Spleen (tissue), 11 donors: ENCODE measurements at regions not wholly inside any gene's neighbourhood (a gene's known extent, or its start where the extent isn't known, plus 50 kb on each side); places are given as distances from the start of the nearest gene placed in this dataset.

Experiments
- DNase-seq: peaks from one replicate; pipeline ENCODE4 v3.0.0-alpha.2; 2020
- H3K27ac ChIP-seq, 8 donors: fragments of 200-600 bp; sonication (generic) in 7 of 8; 1 replicate in 4 of 8; 2 replicates in 4 of 8; pipeline versions ENCODE4 v1.5.0 to v1.8.0; 2016 to 2021; ENCODE audit warnings: inconsistent platforms in 4 of 8, mild to moderate bottlenecking in 4 of 8, moderate library complexity in 1 of 8
- H3K27me3 ChIP-seq, 7 donors: fragments of 200-600 bp; sonication (generic) in 6 of 7; replicated peaks in 1 of 7; 1 replicate in 4 of 7; 2 replicates in 3 of 7; pipeline versions ENCODE4 v1.5.0 to v1.8.0; 2016 to 2021; ENCODE audit warnings: inconsistent platforms in 3 of 7, mild to moderate bottlenecking in 1 of 7
- H3K36me3 ChIP-seq, 6 donors: fragments of 200-600 bp; sonication (generic) in 5 of 6; 1 replicate in 4 of 6; 2 replicates in 2 of 6; pipeline versions ENCODE4 v1.5.0 to v1.8.0; 2016 to 2021; ENCODE audit warnings: inconsistent platforms in 2 of 6
- H3K4me1 ChIP-seq, 6 donors: fragments of 200-600 bp; sonication (generic) in 5 of 6; 1 replicate in 3 of 6; 2 replicates in 3 of 6; pipeline versions ENCODE4 v1.5.0 to v1.8.0; 2016 to 2021; ENCODE audit warnings: inconsistent platforms in 3 of 6
- H3K4me3 ChIP-seq, 8 donors: fragments of 200-600 bp; sonication (generic) in 7 of 8; 1 replicate in 4 of 8; 2 replicates in 4 of 8; pipeline versions ENCODE4 v1.5.0 to v1.8.0; 2016 to 2021; ENCODE audit warnings: inconsistent platforms in 4 of 8, mild to moderate bottlenecking in 4 of 8, moderate library complexity in 2 of 8
- H3K9me3 ChIP-seq, 8 donors: fragments of 200-600 bp; sonication (generic) in 7 of 8; 1 replicate in 4 of 8; 2 replicates in 4 of 8; pipeline versions ENCODE4 v1.5.0 to v1.8.0; 2016 to 2021; ENCODE audit warnings: inconsistent platforms in 4 of 8
- POLR2A ChIP-seq, 3 donors: fragments of 450-650 bp; IDR thresholded peaks; one replicate each; pipeline ENCODE4 v1.5.1; 2017; ENCODE audit warnings: antibody characterized with exemption in 3 of 3, mild to moderate bottlenecking in 1 of 3
- POLR2AphosphoS5 ChIP-seq, 3 donors: sonication (generic); formaldehyde crosslinking; IDR thresholded peaks; one replicate each; pipeline ENCODE4 v1.5.1; 2017; ENCODE audit warnings: antibody characterized with exemption in 3 of 3
- WGBS, 5 donors: extraction: QIAGEN DNeasy Blood & Tissue Kit in 3 of 5; methylation state at CpG; one replicate each; pipeline versions ENCODE4 v1.1.5 to v1.1.7; 2013 to 2018; 5-methylcytosine and 5-hydroxymethylcytosine counted together
- intact Hi-C: fragments of 100-400 bp; cut with DNase I; formaldehyde crosslinking; loops from one replicate; pipeline ENCODE4 v1.15.0; 2023; ENCODE audit warnings: low total_unique reads
- TF ChIP-seq, protein P1 (sequence below), 11 experiments: fragments of 200-600 bp in 7 of 11; fragments of 450-650 bp in 4 of 11; sonication (generic) in 4 of 11; IDR thresholded peaks in 8 of 11; conservative IDR thresholded peaks in 3 of 11; 1 replicate in 7 of 11; 2 replicates in 4 of 11; pipeline versions ENCODE4 v1.4.0 to v1.8.0; 2016 to 2021; ENCODE audit warnings: antibody characterized with exemption in 11 of 11, inconsistent platforms in 4 of 11, mild to moderate bottlenecking in 1 of 11
- donor health status: healthy with polysubstance abuse.
- donor health status: DM: no; HTN: no; CAD: no; lungs with moderate emphysema.
- donor health status: DM: no; HTN: no; CAD: no.
- donor health status: Bipolar disorder and iron deficiency.
- donor health status: healthy.
- donor health status: DM: no; HTN: no; CAD: no.
- donor health status: DM: yes; HTN: yes; CAD: no.

GRCh38 chr18:55695091-55695490 lies 107.1 kb upstream of the TCF4 start:
- no peak overlapping the region for H3K27ac ChIP-seq
- no peaks in the 10 kb centered on the region for H3K9me3 ChIP-seq
- no peaks in the 10 kb centered on the region for H3K36me3 ChIP-seq
- no peaks in the 10 kb centered on the region for H3K4me1 ChIP-seq
- no peak overlapping the region for H3K4me3 ChIP-seq
- TF ChIP-seq, protein P1, sequence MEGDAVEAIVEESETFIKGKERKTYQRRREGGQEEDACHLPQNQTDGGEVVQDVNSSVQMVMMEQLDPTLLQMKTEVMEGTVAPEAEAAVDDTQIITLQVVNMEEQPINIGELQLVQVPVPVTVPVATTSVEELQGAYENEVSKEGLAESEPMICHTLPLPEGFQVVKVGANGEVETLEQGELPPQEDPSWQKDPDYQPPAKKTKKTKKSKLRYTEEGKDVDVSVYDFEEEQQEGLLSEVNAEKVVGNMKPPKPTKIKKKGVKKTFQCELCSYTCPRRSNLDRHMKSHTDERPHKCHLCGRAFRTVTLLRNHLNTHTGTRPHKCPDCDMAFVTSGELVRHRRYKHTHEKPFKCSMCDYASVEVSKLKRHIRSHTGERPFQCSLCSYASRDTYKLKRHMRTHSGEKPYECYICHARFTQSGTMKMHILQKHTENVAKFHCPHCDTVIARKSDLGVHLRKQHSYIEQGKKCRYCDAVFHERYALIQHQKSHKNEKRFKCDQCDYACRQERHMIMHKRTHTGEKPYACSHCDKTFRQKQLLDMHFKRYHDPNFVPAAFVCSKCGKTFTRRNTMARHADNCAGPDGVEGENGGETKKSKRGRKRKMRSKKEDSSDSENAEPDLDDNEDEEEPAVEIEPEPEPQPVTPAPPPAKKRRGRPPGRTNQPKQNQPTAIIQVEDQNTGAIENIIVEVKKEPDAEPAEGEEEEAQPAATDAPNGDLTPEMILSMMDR (IDR thresholded peaks at IDR 0.05 in 8 of 11, conservative IDR thresholded peaks at IDR 0.05 in 3 of 11) = no peak
- TF ChIP-seq POLR2A (IDR thresholded peaks at IDR 0.05) = no peak
- no peak for TF ChIP-seq POLR2AphosphoS5 (IDR thresholded peaks at IDR 0.05)
- intact Hi-C loops = no loop called here
- H3K27me3 ChIP-seq = no peaks in the 10 kb centered on the region
- DNase-seq = no peak

- H3K4me1 ChIP-seq = no peaks in the 10 kb centered on the region
- no peaks in the 10 kb centered on the region for H3K36me3 ChIP-seq
- intact Hi-C loops = no loop called here
- H3K9me3 ChIP-seq = no peaks in the 10 kb centered on the region
- no peak for TF ChIP-seq POLR2A (IDR thresholded peaks at IDR 0.05)
- no peak for TF ChIP-seq POLR2AphosphoS5 (IDR thresholded peaks at IDR 0.05)
- TF ChIP-seq, protein P1 (IDR thresholded peaks at IDR 0.05 in 8 of 11, conservative IDR thresholded peaks at IDR 0.05 in 3 of 11) = no peak
- DNase-seq = no peak
- WGBS, 5 donors = 46 to 70% (median 61%) methylated on average over 1 of the region's 1 CpG
- H3K27ac ChIP-seq = no peak overlapping the region
- no peak overlapping the region for H3K4me3 ChIP-seq
- no peaks in the 10 kb centered on the region for H3K27me3 ChIP-seq
These were observed 106.3 kb upstream of the TCF4 start for GRCh38 chr18:55694291-55694690.

- no peaks in the 10 kb centered on the region for H3K9me3 ChIP-seq
- 73 to 90% (median 78%) methylated on average over 4 of the region's 4 CpGs for WGBS, 5 donors
- no peak overlapping the region for H3K4me3 ChIP-seq
- no peak overlapping the region for H3K27ac ChIP-seq
- intact Hi-C loops = no loop called here
- TF ChIP-seq POLR2AphosphoS5 (IDR thresholded peaks at IDR 0.05) (no peak), POLR2A (IDR thresholded peaks at IDR 0.05) (no peak)
- TF ChIP-seq, protein P1 (IDR thresholded peaks at IDR 0.05 in 8 of 11, conservative IDR thresholded peaks at IDR 0.05 in 3 of 11) = no peak
- H3K27me3 ChIP-seq = no peaks in the 10 kb centered on the region
- H3K36me3 ChIP-seq = no peaks in the 10 kb centered on the region
- no peaks in the 10 kb centered on the region for H3K4me1 ChIP-seq
- no peak for DNase-seq
These were observed 100.0 kb upstream of the TCF4 start for GRCh38 chr18:55688030-55688429.

DNA sequence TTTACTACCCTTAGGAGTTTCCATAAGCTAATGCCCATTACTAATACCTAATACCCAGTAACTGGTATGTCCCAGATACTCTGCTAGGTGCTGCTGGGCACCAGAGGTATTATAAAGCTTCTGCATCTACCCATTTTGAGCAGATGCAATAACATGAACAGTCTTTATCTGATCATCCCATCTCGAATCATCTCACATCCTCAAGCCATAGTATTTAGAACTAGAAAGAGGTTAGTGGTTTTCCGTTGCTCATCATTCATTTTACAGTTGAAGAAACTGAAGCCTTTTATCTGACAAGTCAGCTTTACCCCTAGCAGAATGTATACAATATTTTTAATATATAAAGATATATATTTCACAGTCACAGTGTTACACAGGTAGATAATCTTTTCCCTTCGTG lies 99.1 kb upstream of the TCF4 start:
- H3K9me3 ChIP-seq = no peaks in the 10 kb centered on the region
- no peak for DNase-seq
- H3K27ac ChIP-seq = no peak overlapping the region
- WGBS, 5 donors = 72 to 84% (median 76%) methylated on average over 3 of the region's 3 CpGs
- H3K27me3 ChIP-seq = no peaks in the 10 kb centered on the region
- H3K36me3 ChIP-seq = no peaks in the 10 kb centered on the region
- intact Hi-C loops = no loop called here
- no peak overlapping the region for H3K4me3 ChIP-seq
- no peaks in the 10 kb centered on the region for H3K4me1 ChIP-seq
- TF ChIP-seq POLR2A (IDR thresholded peaks at IDR 0.05) (no peak), POLR2AphosphoS5 (IDR thresholded peaks at IDR 0.05) (no peak)
- TF ChIP-seq, protein P1 (IDR thresholded peaks at IDR 0.05 in 8 of 11, conservative IDR thresholded peaks at IDR 0.05 in 3 of 11) = no peak
